Muscle layer of colon (tissue), 2 donors: ENCODE measurements at regions not wholly inside any gene's neighbourhood (a gene's known extent, or its start where the extent isn't known, plus 50 kb on each side); places are given as distances from the start of the nearest gene placed in this dataset.

Source experiments
- H3K27ac ChIP-seq: one replicate; pipeline ENCODE4 v1.7.0; 2013; ENCODE audit warnings: low read depth, mild to moderate bottlenecking, low read length, moderate library complexity
- H3K27me3 ChIP-seq, 2 donors: one replicate each; pipeline ENCODE4 v1.7.0; 2013; ENCODE audit warnings: low read length in 2 of 2, mild to moderate bottlenecking in 2 of 2; ENCODE audit not compliant: insufficient read depth in 2 of 2, control insufficient read depth in 1 of 2
- H3K36me3 ChIP-seq: one replicate; pipeline ENCODE4 v1.7.0; 2013; ENCODE audit warnings: mild to moderate bottlenecking, low read length; ENCODE audit not compliant: insufficient read depth
- H3K4me1 ChIP-seq: one replicate; pipeline ENCODE4 v1.7.0; 2013; ENCODE audit warnings: mild to moderate bottlenecking, low read length; ENCODE audit not compliant: insufficient read depth
- H3K4me3 ChIP-seq, 2 donors: one replicate each; pipeline ENCODE4 v1.7.0; 2013; ENCODE audit warnings: low read length in 2 of 2, low read depth in 1 of 2, mild to moderate bottlenecking in 1 of 2, moderate library complexity in 1 of 2
- H3K9ac ChIP-seq: one replicate; pipeline ENCODE4 v1.7.0; 2013; ENCODE audit warnings: low read length
- H3K9me3 ChIP-seq: one replicate; pipeline ENCODE4 v1.7.0; 2013; ENCODE audit warnings: mild to moderate bottlenecking, low read length
- donor health status: abdominal sarcoma.
- donor health status: Adenocarcinoma of cecum.

DNA sequence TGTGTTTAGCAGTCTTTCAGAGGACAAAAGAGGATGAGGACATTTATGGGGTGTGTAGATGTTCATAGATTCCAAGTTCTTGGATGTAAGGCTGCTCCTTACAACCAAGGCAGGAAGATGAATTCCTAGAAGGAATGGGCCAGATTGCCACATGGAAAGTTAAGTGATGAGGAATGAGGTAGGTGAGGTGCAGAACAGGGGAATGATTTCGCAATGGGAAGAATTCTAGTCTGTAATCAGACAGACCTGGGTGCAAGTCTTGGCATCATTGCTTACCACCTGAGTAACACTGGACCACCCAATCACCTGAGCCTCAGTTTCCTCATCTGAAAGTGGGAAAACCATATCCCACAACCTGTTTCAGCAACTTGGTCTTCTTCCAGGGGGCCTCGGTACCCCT, 174.9 kb downstream of the IER5 start:
- Histone ChIP-seq H3K36me3 (no peaks in the 10 kb centered on the region), H3K4me1 (peaks cover 12% of the 10 kb centered on the region), H3K9me3 (no peaks in the 10 kb centered on the region), H3K27me3 (no peaks in the 10 kb centered on the region), H3K9ac (no peak overlapping the region), H3K27ac (no peak overlapping the region), H3K4me3 (no peak overlapping the region)

DNA sequence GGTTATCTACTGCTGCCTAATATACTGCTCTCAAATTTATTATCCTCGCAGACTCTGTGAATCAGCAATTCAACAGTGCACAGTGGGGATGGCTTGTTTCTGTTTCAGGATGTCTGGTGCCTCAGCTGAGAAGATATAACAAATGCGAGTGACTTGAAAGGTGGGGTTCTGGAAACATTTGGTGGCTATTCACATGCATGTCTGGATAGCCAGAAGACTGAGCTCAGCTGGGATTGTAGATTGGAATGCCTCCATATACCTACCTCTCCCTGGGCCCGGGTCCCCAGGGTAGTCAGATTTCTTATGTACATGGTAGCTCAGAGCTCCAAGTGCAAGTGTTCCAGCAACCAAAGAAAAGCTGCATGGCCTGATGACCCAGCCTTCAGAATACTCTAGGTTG, 176.3 kb downstream of the IER5 start:
- peaks cover 6% of the 10 kb centered on the region for H3K4me1 ChIP-seq
- H3K27ac ChIP-seq: no peak overlapping the region
- no peaks in the 10 kb centered on the region for H3K36me3 ChIP-seq
- no peaks in the 10 kb centered on the region for H3K27me3 ChIP-seq
- H3K9ac ChIP-seq: no peak overlapping the region
- no peaks in the 10 kb centered on the region for H3K9me3 ChIP-seq
- no peak overlapping the region for H3K4me3 ChIP-seq

DNA sequence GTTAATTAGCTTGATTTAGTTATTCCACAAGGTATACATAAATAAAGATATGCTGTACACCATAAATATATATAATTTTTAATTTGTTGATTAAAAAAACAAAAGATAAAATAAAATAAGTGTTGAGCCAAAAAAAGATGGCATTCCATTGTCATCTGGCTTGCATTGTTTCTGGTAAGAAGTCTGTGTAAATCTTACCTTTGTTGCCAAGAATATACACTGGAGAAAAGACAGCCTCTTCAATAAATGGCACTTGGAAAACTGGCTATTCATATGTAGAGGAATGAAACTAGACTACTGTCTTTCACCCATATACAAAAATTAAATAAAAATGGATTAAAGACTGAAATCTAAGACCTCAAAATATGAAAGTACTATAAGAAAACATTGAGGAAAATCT, 196.5 kb downstream of the IER5 start:
- H3K9ac ChIP-seq: no peak overlapping the region
- H3K36me3 ChIP-seq: no peaks in the 10 kb centered on the region

DNA sequence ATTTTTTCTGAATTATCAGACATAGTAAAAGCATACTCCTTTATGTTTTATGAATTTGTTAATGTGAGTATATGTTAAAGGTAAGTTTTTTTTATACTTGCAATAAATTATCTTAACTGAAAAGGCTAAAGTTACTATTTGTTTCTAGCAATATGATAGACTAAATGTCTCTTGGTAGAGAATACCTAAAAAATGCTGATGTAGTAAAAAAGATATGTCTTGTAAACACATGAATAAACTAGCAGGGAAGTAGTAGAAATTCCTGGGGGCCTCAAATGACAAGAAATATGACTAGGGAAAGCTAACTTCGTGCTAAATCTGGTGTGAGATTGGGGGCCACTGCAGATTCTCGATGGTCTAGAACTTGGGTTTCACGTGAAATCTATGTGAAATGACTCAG, 188.1 kb upstream of the CACNA1E start:
- Histone ChIP-seq H3K27ac (no peak overlapping the region), H3K9me3 (no peaks in the 10 kb centered on the region), H3K36me3 (no peaks in the 10 kb centered on the region), H3K4me3 (no peak overlapping the region), H3K9ac (no peak overlapping the region), H3K4me1 (no peaks in the 10 kb centered on the region), H3K27me3 (no peaks in the 10 kb centered on the region)

More for the DNA sequence above, 196.5 kb downstream of the IER5 start:
- Histone ChIP-seq H3K4me3 (no peak overlapping the region), H3K27ac (no peak overlapping the region), H3K27me3 (no peaks in the 10 kb centered on the region), H3K9me3 (peaks cover 7% of the 10 kb centered on the region), H3K4me1 (no peaks in the 10 kb centered on the region)

DNA sequence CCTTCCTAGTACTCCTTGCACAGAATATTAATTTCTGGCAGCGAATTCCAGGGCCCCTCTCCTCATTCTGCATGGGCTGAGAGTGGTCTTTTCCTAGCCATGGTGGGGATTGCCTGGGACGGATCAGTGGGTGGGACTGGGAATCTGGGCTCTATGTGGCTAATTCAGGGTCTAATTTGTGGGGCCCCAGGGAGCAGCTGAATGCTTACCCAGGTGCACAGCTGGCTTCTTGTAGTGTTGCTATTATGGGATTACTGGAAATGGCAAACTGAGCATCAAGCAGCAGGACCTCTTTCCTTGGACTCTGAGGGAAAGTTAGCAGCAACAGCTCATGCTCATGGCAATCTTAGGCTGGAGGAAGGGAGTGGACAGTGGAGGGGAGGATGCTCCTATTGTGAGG, 187.1 kb upstream of the CACNA1E start:
- no peaks in the 10 kb centered on the region for H3K4me1 ChIP-seq
- H3K4me3 ChIP-seq: no peak overlapping the region
- H3K36me3 ChIP-seq: no peaks in the 10 kb centered on the region
- H3K9ac ChIP-seq: no peak overlapping the region
- no peaks in the 10 kb centered on the region for H3K9me3 ChIP-seq
- no peaks in the 10 kb centered on the region for H3K27me3 ChIP-seq
- H3K27ac ChIP-seq: no peak overlapping the region

DNA sequence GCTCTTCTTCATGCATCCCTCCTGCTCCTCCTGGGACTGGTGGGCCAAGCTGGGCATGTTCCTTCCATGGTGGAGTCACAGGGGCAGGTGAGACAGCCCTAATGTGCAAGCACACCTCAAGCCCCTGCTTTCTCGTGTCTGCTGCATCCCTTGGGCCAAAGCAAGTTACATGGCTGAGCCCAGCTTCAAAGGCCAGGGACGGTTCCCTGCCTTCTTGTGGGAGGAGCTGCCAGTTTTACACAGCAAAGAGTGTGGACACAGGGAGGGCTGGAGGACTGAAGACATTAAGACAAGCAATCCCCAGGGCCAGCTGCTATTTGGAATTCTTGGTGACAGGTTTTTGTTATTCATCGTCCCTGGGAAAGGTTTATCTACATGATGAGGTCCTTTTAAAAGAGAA, 175.2 kb upstream of the CACNA1E start:
- Histone ChIP-seq H3K9ac (no peak overlapping the region), H3K4me3 (no peak overlapping the region), H3K4me1 (peaks cover 4% of the 10 kb centered on the region), H3K27me3 (no peaks in the 10 kb centered on the region), H3K36me3 (no peaks in the 10 kb centered on the region), H3K27ac (no peak overlapping the region), H3K9me3 (no peaks in the 10 kb centered on the region)

DNA sequence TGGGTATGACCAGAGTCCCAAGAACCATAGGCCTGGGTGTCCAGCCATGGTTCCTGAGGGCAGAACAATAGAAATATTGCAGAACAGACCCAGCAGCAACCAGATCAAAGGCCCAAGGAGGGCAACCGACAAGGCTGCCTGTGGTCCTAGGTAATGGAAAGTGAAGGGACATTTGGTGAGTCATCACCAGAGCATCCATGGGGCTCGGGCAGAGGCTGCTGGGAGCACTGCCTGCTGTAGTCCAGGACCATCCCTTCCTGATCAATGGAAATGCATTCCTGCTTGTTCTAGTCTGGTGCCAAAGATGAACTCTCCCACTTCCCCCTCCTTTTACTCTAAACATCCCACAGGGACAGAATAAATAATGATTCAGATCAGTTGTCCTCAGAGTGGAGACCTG, 172.8 kb upstream of the CACNA1E start:
- Histone ChIP-seq H3K4me3 (no peak overlapping the region), H3K9ac (no peak overlapping the region), H3K36me3 (no peaks in the 10 kb centered on the region), H3K9me3 (no peaks in the 10 kb centered on the region), H3K4me1 (peaks cover 4% of the 10 kb centered on the region), H3K27me3 (peaks cover 0 to 12% of the 10 kb centered on the region in 2 donors), H3K27ac (no peak overlapping the region)

DNA sequence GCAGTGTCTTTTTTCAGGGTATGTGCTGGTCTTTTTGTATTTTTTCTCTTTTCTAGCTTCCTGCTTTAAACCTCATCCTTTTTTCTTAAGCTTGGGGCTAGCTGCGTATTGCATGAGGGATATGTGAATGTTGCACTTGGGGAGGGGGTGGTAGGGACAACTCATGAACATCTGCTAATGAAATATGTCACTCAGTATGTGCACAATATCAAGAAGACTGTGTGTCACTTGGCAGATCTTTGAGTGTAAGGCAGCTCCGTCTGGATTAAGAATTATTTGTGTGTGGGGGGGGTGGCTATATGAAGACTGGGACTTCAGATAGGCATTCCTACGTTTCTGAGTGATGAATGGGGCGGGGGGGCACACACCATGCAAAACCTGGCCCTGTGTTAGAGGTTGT, 170.4 kb upstream of the CACNA1E start:
- H3K36me3 ChIP-seq: no peaks in the 10 kb centered on the region
- peaks cover 10 to 31% of the 10 kb centered on the region in 2 donors for H3K27me3 ChIP-seq
- H3K9me3 ChIP-seq: no peaks in the 10 kb centered on the region
- peaks cover 7% of the 10 kb centered on the region for H3K4me1 ChIP-seq
- no peak overlapping the region for H3K9ac ChIP-seq
- H3K4me3 ChIP-seq: no peak overlapping the region
- H3K27ac ChIP-seq: no peak overlapping the region

DNA sequence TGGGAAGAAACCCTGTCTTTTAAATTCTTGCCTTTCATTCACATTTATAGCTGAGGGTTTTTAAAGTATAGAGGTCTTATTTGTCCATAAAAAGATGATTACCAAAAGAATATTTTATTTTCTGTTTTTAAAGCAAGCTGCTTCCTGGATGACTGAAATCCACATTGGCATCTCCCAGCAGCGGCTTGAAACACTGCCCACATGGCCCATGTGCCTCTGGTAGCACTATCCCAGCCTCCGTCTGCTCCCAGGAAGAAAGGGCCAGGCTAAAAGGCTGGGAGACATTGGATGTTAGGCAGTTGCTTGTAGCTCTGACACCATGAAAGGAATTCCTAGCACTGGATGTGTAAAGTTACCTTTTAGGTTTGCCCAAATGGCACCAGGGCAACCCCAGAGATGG, 169.9 kb upstream of the CACNA1E start:
- Histone ChIP-seq H3K9ac (no peak overlapping the region), H3K9me3 (no peaks in the 10 kb centered on the region), H3K27me3 (peaks cover 10 to 37% of the 10 kb centered on the region in 2 donors), H3K4me3 (no peak overlapping the region), H3K27ac (no peak overlapping the region), H3K4me1 (peaks cover 10% of the 10 kb centered on the region), H3K36me3 (no peaks in the 10 kb centered on the region)

DNA sequence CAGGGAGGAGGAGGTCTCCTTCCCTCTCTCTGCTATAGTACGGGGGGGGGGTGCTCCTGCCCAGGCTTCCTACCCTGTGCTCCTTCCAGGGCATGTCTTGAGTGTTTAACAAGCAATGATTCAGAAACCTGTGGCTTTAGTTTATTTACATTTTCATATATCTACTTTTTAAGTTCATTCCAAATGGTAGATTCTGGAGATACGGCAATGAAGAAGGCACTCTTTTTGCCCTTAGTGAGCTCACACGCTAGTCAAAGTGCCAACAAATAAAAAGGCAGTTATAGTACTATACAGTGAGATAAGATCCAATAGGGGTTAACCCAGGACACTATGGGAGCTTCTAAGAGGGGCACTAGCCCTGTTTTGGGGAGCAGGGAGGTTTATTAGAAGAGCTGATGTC, 169.3 kb upstream of the CACNA1E start:
- Histone ChIP-seq H3K27me3 (peaks cover 13 to 42% of the 10 kb centered on the region in 2 donors), H3K4me3 (no peak overlapping the region), H3K9ac (no peak overlapping the region), H3K9me3 (no peaks in the 10 kb centered on the region), H3K4me1 (peaks cover 10% of the 10 kb centered on the region), H3K36me3 (no peaks in the 10 kb centered on the region), H3K27ac (no peak overlapping the region)

DNA sequence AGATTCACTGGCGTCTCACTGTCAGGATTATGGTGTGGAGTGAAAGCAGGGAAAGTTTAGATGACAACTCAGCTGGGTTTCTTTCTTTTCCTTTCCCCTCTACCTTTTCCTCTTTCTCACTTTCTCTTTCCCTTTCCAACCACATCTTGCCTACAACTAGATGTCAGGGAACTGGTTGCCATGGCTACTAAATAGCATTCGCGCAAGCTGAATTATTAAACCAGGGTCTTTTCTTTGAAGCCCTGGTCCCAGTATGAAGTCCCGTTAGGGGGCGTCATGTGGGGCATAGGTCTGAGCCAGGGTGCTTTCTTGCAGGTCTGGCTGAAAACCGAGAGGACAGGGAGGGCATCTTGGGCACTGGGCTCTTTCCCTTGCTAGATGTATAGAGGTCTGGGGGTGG, 168.4 kb upstream of the CACNA1E start:
- Histone ChIP-seq H3K4me3 (no peak overlapping the region), H3K27ac (no peak overlapping the region), H3K27me3 (peaks cover 19 to 49% of the 10 kb centered on the region in 2 donors), H3K36me3 (no peaks in the 10 kb centered on the region), H3K9ac (no peak overlapping the region), H3K9me3 (no peaks in the 10 kb centered on the region), H3K4me1 (peaks cover 10% of the 10 kb centered on the region)

DNA sequence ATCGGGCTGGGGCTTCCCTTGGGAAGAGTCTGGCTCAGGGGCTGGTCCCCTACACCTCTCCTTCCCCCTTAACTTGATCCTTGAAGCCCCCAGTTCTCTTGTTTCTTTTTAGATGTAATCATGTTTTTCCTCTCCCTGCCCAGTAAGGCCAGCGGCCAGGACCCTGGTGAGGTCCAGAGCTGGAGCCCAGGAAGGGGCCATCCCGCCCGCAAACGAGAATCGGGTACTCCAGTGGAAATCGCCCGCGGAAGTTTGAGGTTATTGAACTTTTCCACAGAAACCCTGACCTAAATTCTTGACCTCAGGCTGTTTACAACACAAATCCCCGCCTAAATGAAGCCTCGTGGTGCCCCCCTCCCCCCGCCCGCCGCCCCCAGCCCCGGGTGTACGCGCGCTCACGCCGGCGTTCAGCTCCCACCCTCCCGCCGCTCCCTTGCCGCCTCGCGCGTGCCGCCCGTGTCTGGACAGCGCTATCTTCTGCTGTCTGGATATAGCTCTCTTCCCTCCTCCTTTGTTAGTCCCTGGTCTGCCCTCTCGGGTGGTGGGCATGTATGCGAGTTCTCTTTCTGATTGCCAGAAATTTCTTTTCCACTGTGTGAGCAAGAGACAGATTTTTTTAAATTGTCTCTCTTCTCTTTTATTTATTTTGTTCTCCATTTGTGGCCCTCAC, 165.9 kb upstream of the CACNA1E start:
- H3K4me3 ChIP-seq: no peak overlapping the region
- H3K36me3 ChIP-seq: no peaks in the 10 kb centered on the region
- no peak overlapping the region for H3K27ac ChIP-seq
- peaks cover 23 to 61% of the 10 kb centered on the region in 2 donors for H3K27me3 ChIP-seq
- no peak overlapping the region for H3K9ac ChIP-seq
- no peaks in the 10 kb centered on the region for H3K9me3 ChIP-seq
- H3K4me1 ChIP-seq: peaks cover 6% of the 10 kb centered on the region
